Astrocyte (in vitro differentiated cells and primary cell): ENCODE measurements at regions not wholly inside any gene's neighbourhood (a gene's known extent, or its start where the extent isn't known, plus 50 kb on each side); places are given as distances from the start of the nearest gene placed in this dataset.

ENCODE experiments used
- DNase-seq: peaks from one replicate; pipeline ENCODE4 v3.0.0-alpha.2; 2010; ENCODE audit warnings: low read depth
- FAIRE-seq: peaks from 2 replicates; lab custom pipeline; 2011; peaks lifted over from hg19 to GRCh38; lab: Jason Lieb, UNC
- H2AFZ ChIP-seq: 2 replicates; pipeline ENCODE4 v1.6.0; 2012; ENCODE audit warnings: low read depth, low read length, inconsistent platforms
- H3K27ac ChIP-seq: 2 replicates; pipeline ENCODE4 v1.5.1; 2011; ENCODE audit warnings: low read depth, low read length, inconsistent platforms
- H3K27me3 ChIP-seq: 2 replicates; pipeline ENCODE4 v1.6.0; 2011; ENCODE audit warnings: low read length, inconsistent platforms; ENCODE audit not compliant: insufficient read depth
- H3K36me3 ChIP-seq: 2 replicates; pipeline ENCODE4 v1.5.1; 2011; ENCODE audit warnings: low read length, inconsistent platforms; ENCODE audit not compliant: insufficient read depth
- H3K4me1 ChIP-seq: 2 replicates; pipeline ENCODE4 v1.5.1; 2011; ENCODE audit warnings: low read length, inconsistent platforms; ENCODE audit not compliant: insufficient read depth
- H3K4me2 ChIP-seq: 2 replicates; pipeline ENCODE4 v1.6.0; 2012; ENCODE audit warnings: low read length, inconsistent platforms
- H3K4me3 ChIP-seq: 2 replicates; pipeline ENCODE4 v1.5.1; 2011; ENCODE audit warnings: low read depth, mild to moderate bottlenecking, low read length, inconsistent platforms; ENCODE audit not compliant: insufficient read depth
- H3K79me2 ChIP-seq: 2 replicates; pipeline ENCODE4 v1.6.0; 2012; ENCODE audit warnings: mild to moderate bottlenecking, low read length, inconsistent platforms; ENCODE audit not compliant: insufficient read depth
- H3K9ac ChIP-seq: 2 replicates; pipeline ENCODE4 v1.6.0; 2012; ENCODE audit warnings: mild to moderate bottlenecking, low read length, inconsistent platforms
- H3K9me3 ChIP-seq: 2 replicates; pipeline ENCODE4 v1.5.1; 2012; ENCODE audit warnings: low read depth, mild to moderate bottlenecking, low read length, inconsistent platforms; ENCODE audit not compliant: insufficient read depth
- H4K20me1 ChIP-seq: 2 replicates; pipeline ENCODE4 v1.6.0; 2012; ENCODE audit warnings: low read length, inconsistent platforms; ENCODE audit not compliant: insufficient read depth
- H3K27ac Mint-ChIP-seq: one replicate; pipeline ENCODE4 v1.8.0; 2021; ENCODE audit warnings: mild to moderate bottlenecking, mixed read lengths; ENCODE audit not compliant: unreplicated experiment
- H3K27me3 Mint-ChIP-seq: one replicate; pipeline ENCODE4 v1.8.0; 2021; ENCODE audit warnings: low read depth, mixed read lengths; ENCODE audit not compliant: unreplicated experiment
- H3K36me3 Mint-ChIP-seq: one replicate; pipeline ENCODE4 v1.8.0; 2021; ENCODE audit warnings: low read depth, mixed read lengths; ENCODE audit not compliant: unreplicated experiment
- H3K4me1 Mint-ChIP-seq: one replicate; pipeline ENCODE4 v1.8.0; 2021; ENCODE audit warnings: low read depth, mixed read lengths; ENCODE audit not compliant: unreplicated experiment
- H3K4me3 Mint-ChIP-seq: one replicate; pipeline ENCODE4 v1.8.0; 2021; ENCODE audit warnings: mild to moderate bottlenecking, moderate library complexity, mixed read lengths; ENCODE audit not compliant: unreplicated experiment
- H3K9me3 Mint-ChIP-seq: one replicate; pipeline ENCODE4 v1.8.0; 2021; ENCODE audit warnings: mild to moderate bottlenecking, mixed read lengths; ENCODE audit not compliant: unreplicated experiment
- CTCF ChIP-seq: IDR thresholded peaks from 2 replicates; pipeline ENCODE4 v1.5.1; 2011; ENCODE audit warnings: low read depth, mild to moderate bottlenecking, inconsistent platforms, low read length, moderate library complexity; ENCODE audit not compliant: insufficient read depth
- EZH2 ChIP-seq: IDR thresholded peaks from 2 replicates; pipeline ENCODE4 v1.6.1; 2012; ENCODE audit warnings: mild to moderate bottlenecking, low read length, inconsistent platforms; ENCODE audit not compliant: insufficient read depth

- no peaks in the 10 kb centered on the region for H3K4me1 Mint-ChIP-seq
- H3K9ac ChIP-seq, result no peak overlapping the region
- no peaks in the 10 kb centered on the region for H3K36me3 Mint-ChIP-seq
- H3K27me3 Mint-ChIP-seq, result no peaks in the 10 kb centered on the region
- FAIRE-seq, result no peak
- no peaks in the 10 kb centered on the region for H3K27me3 ChIP-seq
- H3K36me3 ChIP-seq, result no peaks in the 10 kb centered on the region
- H3K9me3 Mint-ChIP-seq, result peaks cover 3% of the 10 kb centered on the region
- H3K4me1 ChIP-seq, result no peaks in the 10 kb centered on the region
- no peak overlapping the region for H3K4me2 ChIP-seq
- H3K79me2 ChIP-seq, result no peaks in the 10 kb centered on the region
- TF ChIP-seq EZH2 (no peak), CTCF (no peak)
- DNase-seq, result no peak
- no peak overlapping the region for H3K4me3 ChIP-seq
- H4K20me1 ChIP-seq, result no peaks in the 10 kb centered on the region
- no peak overlapping the region for H3K27ac Mint-ChIP-seq
- no peak overlapping the region for H2AFZ ChIP-seq
- H3K9me3 ChIP-seq, result no peaks in the 10 kb centered on the region
- no peak overlapping the region for H3K27ac ChIP-seq
- H3K4me3 Mint-ChIP-seq, result no peak overlapping the region
These were observed 283.6 kb upstream of the PCDH10 start for GRCh38 chr4:132865458-132865857.

- H3K79me2 ChIP-seq, result no peaks in the 10 kb centered on the region
- no peak overlapping the region for H3K4me3 Mint-ChIP-seq
- no peak overlapping the region for H2AFZ ChIP-seq
- H3K27me3 Mint-ChIP-seq, result no peaks in the 10 kb centered on the region
- FAIRE-seq (no peak), DNase-seq (no peak)
- H3K9ac ChIP-seq, result no peak overlapping the region
- no peak overlapping the region for H3K27ac Mint-ChIP-seq
- H3K36me3 ChIP-seq, result no peaks in the 10 kb centered on the region
- H3K4me2 ChIP-seq, result no peak overlapping the region
- H3K4me3 ChIP-seq, result no peak overlapping the region
- no peaks in the 10 kb centered on the region for H3K36me3 Mint-ChIP-seq
- H3K27me3 ChIP-seq, result no peaks in the 10 kb centered on the region
- no peak for TF ChIP-seq CTCF
- no peak for TF ChIP-seq EZH2
- H3K27ac ChIP-seq, result no peak overlapping the region
- no peaks in the 10 kb centered on the region for H3K4me1 ChIP-seq
- H3K9me3 ChIP-seq, result no peaks in the 10 kb centered on the region
- H3K4me1 Mint-ChIP-seq, result no peaks in the 10 kb centered on the region
- H3K9me3 Mint-ChIP-seq, result peaks cover 3% of the 10 kb centered on the region
- H4K20me1 ChIP-seq, result no peaks in the 10 kb centered on the region
These were observed 283.2 kb upstream of the PCDH10 start for GRCh38 chr4:132865922-132866321.

- FAIRE-seq (no peak), DNase-seq (no peak)
- H3K27ac Mint-ChIP-seq, result no peak overlapping the region
- Histone ChIP-seq H3K9me3 (no peaks in the 10 kb centered on the region), H3K9ac (no peak overlapping the region), H3K4me1 (no peaks in the 10 kb centered on the region), H2AFZ (no peak overlapping the region), H3K79me2 (no peaks in the 10 kb centered on the region), H3K4me2 (no peak overlapping the region), H3K27me3 (no peaks in the 10 kb centered on the region), H3K27ac (no peak overlapping the region), H3K36me3 (no peaks in the 10 kb centered on the region), H3K4me3 (no peak overlapping the region), H4K20me1 (no peaks in the 10 kb centered on the region)
- H3K9me3 Mint-ChIP-seq, result peaks cover 3% of the 10 kb centered on the region
- H3K36me3 Mint-ChIP-seq, result no peaks in the 10 kb centered on the region
- no peak overlapping the region for H3K4me3 Mint-ChIP-seq
- no peaks in the 10 kb centered on the region for H3K27me3 Mint-ChIP-seq
- no peaks in the 10 kb centered on the region for H3K4me1 Mint-ChIP-seq
- TF ChIP-seq CTCF, result no peak
These were observed 282.5 kb upstream of the PCDH10 start for GRCh38 chr4:132866616-132867015.
